Stimulated activated naive B cell treated with anti-CD40 and anti-IgM and Interleukin-4, amounts not matched to agents 10 μg/mL and 1 μg/mL and 100 μg/mL, for 72 hours (primary cell): ENCODE measurements at regions not wholly inside any gene's neighbourhood (a gene's known extent, or its start where the extent isn't known, plus 50 kb on each side); places are given as distances from the start of the nearest gene placed in this dataset.

ENCODE experiments used
- ATAC-seq, 2 donors: fragments of 150-1000 bp; cut with Tn5 transposase; replicated peaks; 2 replicates each; pipeline ENCODE4 v1.10.0; 2021; ENCODE audit warnings: moderate library complexity in 1 of 2
- DNase-seq: peaks from one replicate; pipeline ENCODE4 v3.0.0; 2021
- H3K27ac Mint-ChIP-seq: one replicate; pipeline ENCODE4 v1.8.0; 2022; ENCODE audit warnings: mild to moderate bottlenecking, mixed read lengths
- H3K27me3 Mint-ChIP-seq, 2 donors: one replicate each; pipeline ENCODE4 v1.8.0; 2022; ENCODE audit warnings: mixed read lengths in 2 of 2
- H3K36me3 Mint-ChIP-seq, 2 donors: one replicate each; pipeline ENCODE4 v1.8.0; 2022; ENCODE audit warnings: mixed read lengths in 2 of 2, mild to moderate bottlenecking in 1 of 2
- H3K4me1 Mint-ChIP-seq, 2 donors: one replicate each; pipeline ENCODE4 v1.8.0; 2022; ENCODE audit warnings: mixed read lengths in 2 of 2, mild to moderate bottlenecking in 1 of 2
- H3K4me3 Mint-ChIP-seq, 2 donors: one replicate each; pipeline ENCODE4 v1.8.0; 2022; ENCODE audit warnings: mild to moderate bottlenecking in 2 of 2, mixed read lengths in 2 of 2, moderate library complexity in 1 of 2
- H3K9me3 Mint-ChIP-seq, 2 donors: one replicate each; pipeline ENCODE4 v1.8.0; 2022; ENCODE audit warnings: mixed read lengths in 2 of 2, mild to moderate bottlenecking in 1 of 2

GRCh38 chr16:86632206-86632605, 53.9 kb downstream of the FOXL1 start:
- Mint-ChIP-seq H3K4me3 (no peak overlapping the region), H3K27ac (no peak overlapping the region), H3K9me3 (no peaks in the 10 kb centered on the region), H3K4me1 (peaks cover 0 to 5% of the 10 kb centered on the region in 2 donors), H3K36me3 (no peaks in the 10 kb centered on the region), H3K27me3 (peaks cover 8 to 29% of the 10 kb centered on the region in 2 donors)
- no peak for ATAC-seq
- no peak for DNase-seq

GRCh38 chr16:86632944-86633343, 54.6 kb downstream of the FOXL1 start:
- Mint-ChIP-seq H3K4me3 (no peak overlapping the region), H3K27me3 (peaks cover 13 to 33% of the 10 kb centered on the region in 2 donors), H3K36me3 (no peaks in the 10 kb centered on the region), H3K4me1 (peaks cover 0 to 5% of the 10 kb centered on the region in 2 donors), H3K27ac (no peak overlapping the region), H3K9me3 (no peaks in the 10 kb centered on the region)
- ATAC-seq (no peak), DNase-seq (no peak)

- H3K4me1 Mint-ChIP-seq = peaks cover 0 to 5% of the 10 kb centered on the region in 2 donors
- H3K27me3 Mint-ChIP-seq = peaks cover 17 to 35% of the 10 kb centered on the region in 2 donors
- DNase-seq (no peak), ATAC-seq (no peak)
- no peak overlapping the region for H3K27ac Mint-ChIP-seq
- H3K9me3 Mint-ChIP-seq = no peaks in the 10 kb centered on the region
- H3K4me3 Mint-ChIP-seq = no peak overlapping the region
- H3K36me3 Mint-ChIP-seq = no peaks in the 10 kb centered on the region
These were observed 55.9 kb downstream of the FOXL1 start for GRCh38 chr16:86634292-86634691.

GRCh38 chr16:86635176-86635876, 57.0 kb downstream of the FOXL1 start:
- DNase-seq (no peak), ATAC-seq (no peak)
- Mint-ChIP-seq H3K4me1 (peaks cover 0 to 5% of the 10 kb centered on the region in 2 donors), H3K4me3 (no peak overlapping the region), H3K27ac (no peak overlapping the region), H3K27me3 (peaks cover 20 to 32% of the 10 kb centered on the region in 2 donors), H3K9me3 (no peaks in the 10 kb centered on the region), H3K36me3 (no peaks in the 10 kb centered on the region)

- DNase-seq (no peak), ATAC-seq (no peak)
- Mint-ChIP-seq H3K36me3 (no peaks in the 10 kb centered on the region), H3K4me1 (peaks cover 0 to 4% of the 10 kb centered on the region in 2 donors), H3K27me3 (peaks cover 19 to 30% of the 10 kb centered on the region in 2 donors), H3K9me3 (no peaks in the 10 kb centered on the region), H3K4me3 (no peak overlapping the region), H3K27ac (no peak overlapping the region)
These were observed 57.6 kb downstream of the FOXL1 start for GRCh38 chr16:86635926-86636325.

- Mint-ChIP-seq H3K27me3 (peaks cover 17 to 21% of the 10 kb centered on the region in 2 donors), H3K9me3 (peaks cover 0 to 2% of the 10 kb centered on the region in 2 donors), H3K4me3 (no peak overlapping the region)
These were observed 59.4 kb downstream of the FOXL1 start for GRCh38 chr16:86637744-86638143.

GRCh38 chr16:86638642-86639041, 60.3 kb downstream of the FOXL1 start:
- peaks cover 13 to 17% of the 10 kb centered on the region in 2 donors for H3K27me3 Mint-ChIP-seq
- peaks cover 0 to 2% of the 10 kb centered on the region in 2 donors for H3K9me3 Mint-ChIP-seq
- no peak overlapping the region for H3K4me3 Mint-ChIP-seq
- H3K4me1 Mint-ChIP-seq = no peaks in the 10 kb centered on the region
- DNase-seq (no peak), ATAC-seq (no peak)
- H3K27ac Mint-ChIP-seq = no peak overlapping the region
- no peaks in the 10 kb centered on the region for H3K36me3 Mint-ChIP-seq

More at GRCh38 chr16:86637744-86638143, 59.4 kb downstream of the FOXL1 start:
- DNase-seq (no peak), ATAC-seq (no peak)
- Mint-ChIP-seq H3K4me1 (no peaks in the 10 kb centered on the region), H3K27ac (no peak overlapping the region), H3K36me3 (no peaks in the 10 kb centered on the region)

- Mint-ChIP-seq H3K9me3 (peaks cover 0 to 2% of the 10 kb centered on the region in 2 donors), H3K36me3 (no peaks in the 10 kb centered on the region), H3K27ac (no peak overlapping the region), H3K4me3 (no peak overlapping the region), H3K4me1 (no peaks in the 10 kb centered on the region), H3K27me3 (peaks cover 13 to 20% of the 10 kb centered on the region in 2 donors)
- ATAC-seq = no peak
- DNase-seq = no peak
These were observed 61.0 kb downstream of the FOXL1 start for GRCh38 chr16:86639354-86639753.

- H3K4me3 Mint-ChIP-seq = no peak overlapping the region
- H3K9me3 Mint-ChIP-seq = peaks cover 0 to 2% of the 10 kb centered on the region in 2 donors
- H3K4me1 Mint-ChIP-seq = no peaks in the 10 kb centered on the region
- H3K27me3 Mint-ChIP-seq = peaks cover 13 to 22% of the 10 kb centered on the region in 2 donors
- H3K27ac Mint-ChIP-seq = no peak overlapping the region
- H3K36me3 Mint-ChIP-seq = no peaks in the 10 kb centered on the region
- DNase-seq (no peak), ATAC-seq (no peak)
These were observed 62.0 kb downstream of the FOXL1 start for GRCh38 chr16:86640265-86640843.

GRCh38 chr16:86642087-86642486, 63.7 kb downstream of the FOXL1 start:
- peaks cover 15 to 17% of the 10 kb centered on the region in 2 donors for H3K27me3 Mint-ChIP-seq
- H3K9me3 Mint-ChIP-seq = peaks cover 3 to 4% of the 10 kb centered on the region in 2 donors
- ATAC-seq = no peak
- no peaks in the 10 kb centered on the region for H3K4me1 Mint-ChIP-seq
- H3K27ac Mint-ChIP-seq = no peak overlapping the region
- no peak overlapping the region for H3K4me3 Mint-ChIP-seq
- DNase-seq = no peak
- no peaks in the 10 kb centered on the region for H3K36me3 Mint-ChIP-seq

- DNase-seq = no peak
- H3K27me3 Mint-ChIP-seq = peaks cover 11 to 14% of the 10 kb centered on the region in 2 donors
- H3K9me3 Mint-ChIP-seq = peaks cover 12 to 14% of the 10 kb centered on the region in 2 donors
- no peaks in the 10 kb centered on the region for H3K4me1 Mint-ChIP-seq
- no peak overlapping the region for H3K27ac Mint-ChIP-seq
- no peaks in the 10 kb centered on the region for H3K36me3 Mint-ChIP-seq
- no peak overlapping the region for H3K4me3 Mint-ChIP-seq
- ATAC-seq = no peak
These were observed 65.3 kb downstream of the FOXL1 start for GRCh38 chr16:86643671-86644070.

GRCh38 chr16:86647561-86647960, 69.2 kb downstream of the FOXL1 start:
- Mint-ChIP-seq H3K4me1 (no peaks in the 10 kb centered on the region), H3K36me3 (no peaks in the 10 kb centered on the region), H3K9me3 (peaks cover 9 to 14% of the 10 kb centered on the region in 2 donors), H3K4me3 (no peak overlapping the region), H3K27ac (no peak overlapping the region), H3K27me3 (peaks cover 12 to 18% of the 10 kb centered on the region in 2 donors)
- DNase-seq (no peak), ATAC-seq (no peak)

GRCh38 chr16:86649875-86650274, 71.5 kb downstream of the FOXL1 start:
- H3K9me3 Mint-ChIP-seq = peaks cover 9 to 14% of the 10 kb centered on the region in 2 donors
- DNase-seq (no peak), ATAC-seq (no peak)
- H3K4me1 Mint-ChIP-seq = no peaks in the 10 kb centered on the region
- peaks cover 7 to 18% of the 10 kb centered on the region in 2 donors for H3K27me3 Mint-ChIP-seq
- H3K4me3 Mint-ChIP-seq = no peak overlapping the region
- H3K27ac Mint-ChIP-seq = no peak overlapping the region
- no peaks in the 10 kb centered on the region for H3K36me3 Mint-ChIP-seq

- peaks cover 7 to 14% of the 10 kb centered on the region in 2 donors for H3K27me3 Mint-ChIP-seq
- no peak overlapping the region for H3K27ac Mint-ChIP-seq
- no peaks in the 10 kb centered on the region for H3K36me3 Mint-ChIP-seq
- ATAC-seq (no peak), DNase-seq (no peak)
- no peaks in the 10 kb centered on the region for H3K4me1 Mint-ChIP-seq
- no peak overlapping the region for H3K4me3 Mint-ChIP-seq
- H3K9me3 Mint-ChIP-seq = peaks cover 9 to 14% of the 10 kb centered on the region in 2 donors
These were observed 72.8 kb downstream of the FOXL1 start for GRCh38 chr16:86651013-86651627.

GRCh38 chr16:86651823-86652222, 73.5 kb downstream of the FOXL1 start:
- no peaks in the 10 kb centered on the region for H3K4me1 Mint-ChIP-seq
- H3K9me3 Mint-ChIP-seq = peaks cover 8 to 13% of the 10 kb centered on the region in 2 donors
- no peaks in the 10 kb centered on the region for H3K36me3 Mint-ChIP-seq
- no peak for ATAC-seq
- DNase-seq = no peak
- no peak overlapping the region for H3K4me3 Mint-ChIP-seq
- H3K27ac Mint-ChIP-seq = no peak overlapping the region
- H3K27me3 Mint-ChIP-seq = peaks cover 7 to 14% of the 10 kb centered on the region in 2 donors
